ENCODE measurements at regions not wholly inside any gene's neighbourhood (a gene's known extent, or its start where the extent isn't known, plus 50 kb on each side); places are given as distances from the start of the nearest gene placed in this dataset.

- TF ChIP-seq, protein P1, sequence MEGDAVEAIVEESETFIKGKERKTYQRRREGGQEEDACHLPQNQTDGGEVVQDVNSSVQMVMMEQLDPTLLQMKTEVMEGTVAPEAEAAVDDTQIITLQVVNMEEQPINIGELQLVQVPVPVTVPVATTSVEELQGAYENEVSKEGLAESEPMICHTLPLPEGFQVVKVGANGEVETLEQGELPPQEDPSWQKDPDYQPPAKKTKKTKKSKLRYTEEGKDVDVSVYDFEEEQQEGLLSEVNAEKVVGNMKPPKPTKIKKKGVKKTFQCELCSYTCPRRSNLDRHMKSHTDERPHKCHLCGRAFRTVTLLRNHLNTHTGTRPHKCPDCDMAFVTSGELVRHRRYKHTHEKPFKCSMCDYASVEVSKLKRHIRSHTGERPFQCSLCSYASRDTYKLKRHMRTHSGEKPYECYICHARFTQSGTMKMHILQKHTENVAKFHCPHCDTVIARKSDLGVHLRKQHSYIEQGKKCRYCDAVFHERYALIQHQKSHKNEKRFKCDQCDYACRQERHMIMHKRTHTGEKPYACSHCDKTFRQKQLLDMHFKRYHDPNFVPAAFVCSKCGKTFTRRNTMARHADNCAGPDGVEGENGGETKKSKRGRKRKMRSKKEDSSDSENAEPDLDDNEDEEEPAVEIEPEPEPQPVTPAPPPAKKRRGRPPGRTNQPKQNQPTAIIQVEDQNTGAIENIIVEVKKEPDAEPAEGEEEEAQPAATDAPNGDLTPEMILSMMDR (IDR thresholded peaks at IDR 0.05; ENCODE audit: insufficient read depth, low read length, poor library complexity, severe bottlenecking), result no peak
- TF ChIP-seq EZH2phosphoT487 (conservative IDR thresholded peaks at IDR 0.05; ENCODE audit: low read length), result no peak
Observed at GRCh38 chr3:18144571-18144970, 280.6 kb downstream of the SATB1 start.

Data from SU-DHL-6 (cell line).